HCT116 (cell line): ENCODE measurements at regions not wholly inside any gene's neighbourhood (a gene's known extent, or its start where the extent isn't known, plus 50 kb on each side); places are given as distances from the start of the nearest gene placed in this dataset.
"Not testable (repeated sequence)": the region's sequence is repeated elsewhere in the genome, so short reads cannot be mapped to it uniquely, and the experiment has no call there.

Source experiments
- ATAC-seq: fragments of 200-7000 bp; cut with Tn5 transposase; 2 replicates; pipeline ENCODE4 v1.9.1; 2020; ENCODE audit warnings: mild to moderate bottlenecking, moderate library complexity
- BruUV-seq: library from RNA; stranded (reverse); fragments of 400-500 nt; replicated peaks from 2 replicates; lab custom pipeline; 2021; lab: Mats Ljungman, UMichigan
- CTCF ChIA-PET: fragments of 300-600 bp; sonication (Branson Sonifier 250); formaldehyde crosslinking; loops from one replicate; lab custom pipeline; 2021; ENCODE audit warnings: antibody characterized with exemption; lab: Charles Lee
- POLR2A ChIA-PET: fragments of 300-600, 350-600 bp; sonication (Branson Sonifier 250); formaldehyde crosslinking; loops from one replicate; lab custom pipeline; 2021; ENCODE audit warnings: antibody characterized with exemption; lab: Charles Lee
- RAD21 ChIA-PET, 2 experiments: fragments of 300-600 bp; sonication (Branson Sonifier 250); formaldehyde crosslinking; loops; one replicate each; lab custom pipeline; 2023; ENCODE audit warnings: low total read pairs in 2 of 2; ENCODE audit not compliant: uncharacterized antibody in 2 of 2, unreplicated experiment in 2 of 2, low non-redundant PET in 1 of 2; lab: Charles Lee
- DNase-seq: peaks from one replicate; pipeline ENCODE4 v3.0.0-alpha.2; 2010; ENCODE audit warnings: low read depth, low spot score
- H2AFZ ChIP-seq: fragments of 200-600 bp; shearing (Covaris generic), sonication (generic); 2 replicates; pipeline ENCODE4 v1.6.1; 2017; ENCODE audit warnings: low read depth, mixed run types, mixed read lengths, antibody characterized with exemption, low read length; ENCODE audit not compliant: poor library complexity, severe bottlenecking
- H3K27ac ChIP-seq: 2 replicates; pipeline ENCODE4 v1.5.1; 2012; ENCODE audit warnings: low read depth, low read length
- H3K27me3 ChIP-seq: fragments of 200-600 bp; sonication (generic); 2 replicates; pipeline ENCODE4 v1.6.1; 2016; ENCODE audit warnings: mixed run types, low read length, mixed read lengths; ENCODE audit not compliant: insufficient read depth
- H3K36me3 ChIP-seq, 2 experiments: fragments of 200-500 bp in 1 of 2; fragments of 200-600 bp in 1 of 2; sonication (Bioruptor generic) in 1 of 2; sonication (generic) in 1 of 2; 2 replicates each; pipeline versions ENCODE4 v1.5.1 to v1.6.1; 2014 to 2016; ENCODE audit warnings: low read length in 2 of 2, inconsistent platforms in 1 of 2, mixed read lengths in 1 of 2, mixed run types in 1 of 2; ENCODE audit not compliant: insufficient read depth in 2 of 2, control insufficient read depth in 1 of 2
- H3K4me1 ChIP-seq, 2 experiments: fragments of 200-600 bp in 1 of 2; sonication (generic) in 1 of 2; 2 replicates each; pipeline versions ENCODE4 v1.5.1 to v1.6.1; 2012 to 2017; ENCODE audit warnings: low read length in 2 of 2, inconsistent platforms in 1 of 2, mild to moderate bottlenecking in 1 of 2, mixed read lengths in 1 of 2, mixed run types in 1 of 2, moderate library complexity in 1 of 2; ENCODE audit not compliant: insufficient read depth in 2 of 2, control insufficient read depth in 1 of 2
- H3K4me2 ChIP-seq: fragments of 200-600 bp; sonication (generic); 2 replicates; pipeline ENCODE4 v1.6.1; 2017; ENCODE audit warnings: mixed run types, low read length, mixed read lengths
- H3K4me3 ChIP-seq, 2 experiments: fragments of 200-600 bp in 1 of 2; sonication (generic) in 1 of 2; replicated peaks in 1 of 2; 2 replicates each; pipeline ENCODE4 v1.5.1; 2011 to 2016; ENCODE audit warnings: low read length in 2 of 2, control low read depth in 1 of 2, low read depth in 1 of 2, mild to moderate bottlenecking in 1 of 2, mixed read lengths in 1 of 2, mixed run types in 1 of 2
- H3K79me2 ChIP-seq: fragments of 200-600 bp; sonication (generic); 2 replicates; pipeline ENCODE4 v1.6.1; 2017; ENCODE audit warnings: mild to moderate bottlenecking, mixed run types, low read length, moderate library complexity, mixed read lengths; ENCODE audit not compliant: insufficient read depth
- H3K9ac ChIP-seq: fragments of 200-600 bp; sonication (generic); 2 replicates; pipeline ENCODE4 v1.6.1; 2016; ENCODE audit warnings: low read length, mixed read lengths
- H3K9me2 ChIP-seq: fragments of 200-600 bp; sonication (generic), shearing (Covaris generic); 2 replicates; pipeline ENCODE4 v1.6.1; 2017; ENCODE audit warnings: mixed run types, mild to moderate bottlenecking, moderate library complexity; ENCODE audit not compliant: insufficient read depth
- H3K9me3 ChIP-seq, 2 experiments: fragments of 200-500 bp in 1 of 2; fragments of 200-600 bp in 1 of 2; sonication (Bioruptor generic) in 1 of 2; sonication (generic) in 1 of 2; 2 replicates each; pipeline ENCODE4 v1.6.1; 2014 to 2017; ENCODE audit warnings: low read length in 2 of 2, mixed read lengths in 2 of 2, inconsistent platforms in 1 of 2, low read depth in 1 of 2, mild to moderate bottlenecking in 1 of 2, mixed run types in 1 of 2, moderate library complexity in 1 of 2; ENCODE audit not compliant: control insufficient read depth in 1 of 2, insufficient read depth in 1 of 2
- H4K20me1 ChIP-seq: fragments of 200-600 bp; sonication (generic), shearing (Covaris generic); 2 replicates; pipeline ENCODE4 v1.6.1; 2017; ENCODE audit warnings: mixed run types, mild to moderate bottlenecking, moderate library complexity; ENCODE audit not compliant: insufficient read depth
- CBX3 ChIP-seq: IDR thresholded peaks from 2 replicates; pipeline ENCODE4 v1.6.1; 2012; ENCODE audit warnings: low read depth
- CEBPB ChIP-seq: IDR thresholded peaks from 2 replicates; pipeline ENCODE4 v1.6.1; 2012; ENCODE audit warnings: low read depth
- CTCF ChIP-seq, 3 experiments: fragments of 200-600 bp in 1 of 3; sonication (generic) in 1 of 3; IDR thresholded peaks in 2 of 3; conservative IDR thresholded peaks in 1 of 3; 2 replicates each; pipeline ENCODE4 v1.5.1; 2012 to 2017; ENCODE audit warnings: low read depth in 2 of 3, low read length in 2 of 3, antibody characterized with exemption in 1 of 3, borderline replicate concordance in 1 of 3, control low read depth in 1 of 3, mild to moderate bottlenecking in 1 of 3, mixed read lengths in 1 of 3, mixed run types in 1 of 3, moderate library complexity in 1 of 3; ENCODE audit not compliant: insufficient read depth in 1 of 3
- EGR1 ChIP-seq: IDR thresholded peaks from 2 replicates; pipeline ENCODE4 v1.6.1; 2012; ENCODE audit warnings: low read depth
- ELF1 ChIP-seq: IDR thresholded peaks from 2 replicates; pipeline ENCODE4 v1.6.1; 2012; ENCODE audit warnings: low read depth, borderline replicate concordance
- EZH2 ChIP-seq: fragments of 200-600 bp; sonication (generic); IDR thresholded peaks from 2 replicates; pipeline ENCODE4 v1.6.1; 2017; ENCODE audit warnings: antibody characterized with exemption, mixed run types
- EZH2phosphoT487 ChIP-seq: fragments of 200-600 bp; IDR thresholded peaks from 2 replicates; pipeline ENCODE4 v1.6.1; 2018; ENCODE audit warnings: antibody characterized with exemption, borderline replicate concordance
- FOSL1 ChIP-seq: IDR thresholded peaks from 2 replicates; pipeline ENCODE4 v1.6.1; 2012; ENCODE audit warnings: low read depth
- MAX ChIP-seq: IDR thresholded peaks from 2 replicates; pipeline ENCODE4 v1.6.1; 2012
- POLR2A ChIP-seq: IDR thresholded peaks from 2 replicates; pipeline ENCODE4 v1.7.0; 2011; ENCODE audit warnings: borderline replicate concordance; ENCODE audit not compliant: insufficient read depth, insufficient read length; ENCODE audit errors: extremely low read depth
- POLR2AphosphoS5 ChIP-seq: IDR thresholded peaks from 2 replicates; pipeline ENCODE4 v1.6.1; 2011; ENCODE audit warnings: mild to moderate bottlenecking, low read depth, low read length, moderate library complexity
- SIN3A ChIP-seq: IDR thresholded peaks from 2 replicates; pipeline ENCODE4 v1.6.1; 2012; ENCODE audit warnings: low read depth
- SP1 ChIP-seq: IDR thresholded peaks from 2 replicates; pipeline ENCODE4 v1.6.1; 2012; ENCODE audit warnings: low read depth
- SRF ChIP-seq: IDR thresholded peaks from 2 replicates; pipeline ENCODE4 v1.6.1; 2012; ENCODE audit warnings: low read depth
- YY1 ChIP-seq: IDR thresholded peaks from 2 replicates; pipeline ENCODE4 v1.6.1; 2011; ENCODE audit warnings: low read length, low read depth, moderate library complexity, mild to moderate bottlenecking; ENCODE audit not compliant: insufficient replicate concordance; ENCODE audit errors: extremely low read depth
- ZBTB33 ChIP-seq: IDR thresholded peaks from 2 replicates; pipeline ENCODE4 v1.6.1; 2011; ENCODE audit warnings: mild to moderate bottlenecking, low read length, moderate library complexity; ENCODE audit not compliant: insufficient replicate concordance; ENCODE audit errors: extremely low read depth
- ZNF274 ChIP-seq: fragments of 200-500 bp; sonication (Bioruptor generic); IDR thresholded peaks from 2 replicates; pipeline ENCODE4 v1.6.1; 2014; ENCODE audit warnings: mild to moderate bottlenecking, low read depth, low read length, inconsistent platforms
- intact Hi-C: fragments of 100-400 bp; cut with micrococcal nuclease; formaldehyde crosslinking; loops from 2 replicates; pipeline ENCODE4 v1.10.0; 2022

GRCh38 chr16:47815655-47816054, 340.1 kb downstream of the ABCC12 start:
- Histone ChIP-seq H3K4me2 (no peak overlapping the region), H2AFZ (no peak overlapping the region), H3K9me2 (no peaks in the 10 kb centered on the region), H3K27me3 (no peaks in the 10 kb centered on the region), H3K36me3 (no peaks in the 10 kb centered on the region), H3K9me3 (no peaks in the 10 kb centered on the region), H3K4me3 (no peak overlapping the region), H3K27ac (no peak overlapping the region), H4K20me1 (no peaks in the 10 kb centered on the region), H3K4me1 (no peaks in the 10 kb centered on the region), H3K9ac (no peak overlapping the region), H3K79me2 (no peaks in the 10 kb centered on the region)
- POLR2A ChIA-PET = no interaction called here
- no TSS peak for BruUV-seq
- no peak for DNase-seq
- no peak for ATAC-seq
- RAD21 ChIA-PET = no interaction called here
- intact Hi-C loops = no loop called here
- TF ChIP-seq FOSL1 (no peak), SP1 (no peak), SIN3A (no peak), CBX3 (no peak), ELF1 (no peak), POLR2A (no peak), YY1 (no peak), ZNF274 (no peak), EZH2 (no peak), SRF (no peak), ZBTB33 (no peak), POLR2AphosphoS5 (no peak), EZH2phosphoT487 (no peak), MAX (no peak), CEBPB (no peak), CTCF (IDR thresholded peaks at IDR 0.05 in 2 of 3, conservative IDR thresholded peaks at IDR 0.05 in 1 of 3; ENCODE audit: borderline replicate concordance in 1 of 3, insufficient read depth in 1 of 3, low read depth in 2 of 3, low read length in 2 of 3) (no peak), EGR1 (no peak)
- CTCF ChIA-PET = no interaction called here

- H3K9me2 ChIP-seq, H3K27me3 ChIP-seq, H3K79me2 ChIP-seq, intact Hi-C loops, DNase-seq, H3K9ac ChIP-seq, ATAC-seq, RAD21 ChIA-PET, H4K20me1 ChIP-seq, H3K4me3 ChIP-seq, BruUV-seq, H3K36me3 ChIP-seq, H3K9me3 ChIP-seq, H3K4me1 ChIP-seq, H3K27ac ChIP-seq, H3K4me2 ChIP-seq, POLR2A ChIA-PET, H2AFZ ChIP-seq, CTCF ChIA-PET: not testable (repeated sequence)
Observed at GRCh38 chr16:47811758-47812157, 344.0 kb downstream of the ABCC12 start.
